ENCODE measurements at regions not wholly inside any gene's neighbourhood (a gene's known extent, or its start where the extent isn't known, plus 50 kb on each side); places are given as distances from the start of the nearest gene placed in this dataset.

GRCh38 chr1:95752515-95753381 is 518.7 kb downstream of the RWDD3 start:
- intact Hi-C loops (cut with micrococcal nuclease; ENCODE audit: unreplicated experiment) = no loop called here
- DNase-seq = no peak
- H4K20me1 ChIP-seq (ENCODE audit: insufficient read depth) = no peaks in the 10 kb centered on the region
- no peaks in the 10 kb centered on the region for H3K36me3 ChIP-seq (ENCODE audit: low read depth)
- ChIA-PET CTCF (no interaction called here), POLR2A (ENCODE audit: unreplicated experiment) (no interaction called here)
- no peaks in the 10 kb centered on the region for H3K79me2 ChIP-seq (ENCODE audit: low read depth)
- no peaks in the 10 kb centered on the region for H3F3A ChIP-seq (ENCODE audit: insufficient read depth, low read depth)
- no peak overlapping the region for H2AFZ ChIP-seq
- H3K9me3 ChIP-seq (ENCODE audit: insufficient read depth, low read depth) = no peaks in the 10 kb centered on the region
- no peak overlapping the region for H3K4me3 ChIP-seq
- no peak for TF ChIP-seq EZH2 (IDR thresholded peaks at IDR 0.05; ENCODE audit: low read depth)
- TF ChIP-seq, protein P1, sequence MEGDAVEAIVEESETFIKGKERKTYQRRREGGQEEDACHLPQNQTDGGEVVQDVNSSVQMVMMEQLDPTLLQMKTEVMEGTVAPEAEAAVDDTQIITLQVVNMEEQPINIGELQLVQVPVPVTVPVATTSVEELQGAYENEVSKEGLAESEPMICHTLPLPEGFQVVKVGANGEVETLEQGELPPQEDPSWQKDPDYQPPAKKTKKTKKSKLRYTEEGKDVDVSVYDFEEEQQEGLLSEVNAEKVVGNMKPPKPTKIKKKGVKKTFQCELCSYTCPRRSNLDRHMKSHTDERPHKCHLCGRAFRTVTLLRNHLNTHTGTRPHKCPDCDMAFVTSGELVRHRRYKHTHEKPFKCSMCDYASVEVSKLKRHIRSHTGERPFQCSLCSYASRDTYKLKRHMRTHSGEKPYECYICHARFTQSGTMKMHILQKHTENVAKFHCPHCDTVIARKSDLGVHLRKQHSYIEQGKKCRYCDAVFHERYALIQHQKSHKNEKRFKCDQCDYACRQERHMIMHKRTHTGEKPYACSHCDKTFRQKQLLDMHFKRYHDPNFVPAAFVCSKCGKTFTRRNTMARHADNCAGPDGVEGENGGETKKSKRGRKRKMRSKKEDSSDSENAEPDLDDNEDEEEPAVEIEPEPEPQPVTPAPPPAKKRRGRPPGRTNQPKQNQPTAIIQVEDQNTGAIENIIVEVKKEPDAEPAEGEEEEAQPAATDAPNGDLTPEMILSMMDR (conservative IDR thresholded peaks at IDR 0.05) = no peak
- H3K27ac ChIP-seq = no peak overlapping the region
- H3K9me2 ChIP-seq (ENCODE audit: insufficient read depth) = 0 out of 2 replicates have a peak, but pooled peaks cover 3% of the 10 kb centered on the region
- no peaks in the 10 kb centered on the region for H3K4me1 ChIP-seq (replicated peaks; ENCODE audit: insufficient read depth)
- no peak overlapping the region for H3K4me2 ChIP-seq
- BruUV-seq (replicated peaks) = no TSS peak
- no peaks in the 10 kb centered on the region for H3K27me3 ChIP-seq (ENCODE audit: insufficient read depth, low read depth)

GRCh38 chr1:95753382-95754016 is 519.5 kb downstream of the RWDD3 start:
- no peak for TF ChIP-seq EZH2 (IDR thresholded peaks at IDR 0.05; ENCODE audit: low read depth)
- TF ChIP-seq, protein P1 (conservative IDR thresholded peaks at IDR 0.05) = no peak
- Histone ChIP-seq H3F3A (ENCODE audit: insufficient read depth, low read depth) (no peaks in the 10 kb centered on the region), H3K36me3 (ENCODE audit: low read depth) (no peaks in the 10 kb centered on the region), H2AFZ (no peak overlapping the region), H3K79me2 (ENCODE audit: low read depth) (no peaks in the 10 kb centered on the region), H3K4me1 (replicated peaks; ENCODE audit: insufficient read depth) (no peaks in the 10 kb centered on the region), H3K4me3 (no peak overlapping the region), H3K27ac (no peak overlapping the region), H4K20me1 (ENCODE audit: insufficient read depth) (no peaks in the 10 kb centered on the region), H3K9me2 (ENCODE audit: insufficient read depth) (0 out of 2 replicates have a peak, but pooled peaks cover 3% of the 10 kb centered on the region), H3K4me2 (no peak overlapping the region), H3K9me3 (ENCODE audit: insufficient read depth, low read depth) (no peaks in the 10 kb centered on the region), H3K27me3 (ENCODE audit: insufficient read depth, low read depth) (no peaks in the 10 kb centered on the region)
- ChIA-PET CTCF (no interaction called here), POLR2A (ENCODE audit: unreplicated experiment) (no interaction called here)
- no peak for DNase-seq
- intact Hi-C loops (cut with micrococcal nuclease; ENCODE audit: unreplicated experiment) = no loop called here
- no TSS peak for BruUV-seq (replicated peaks)

- Histone ChIP-seq H3K9me2 (ENCODE audit: insufficient read depth) (0 out of 2 replicates have a peak, but pooled peaks cover 3% of the 10 kb centered on the region), H3K4me3 (no peak overlapping the region), H3K9me3 (ENCODE audit: insufficient read depth, low read depth) (no peaks in the 10 kb centered on the region), H3F3A (ENCODE audit: insufficient read depth, low read depth) (no peaks in the 10 kb centered on the region), H3K79me2 (ENCODE audit: low read depth) (no peaks in the 10 kb centered on the region), H2AFZ (no peak overlapping the region), H3K27me3 (ENCODE audit: insufficient read depth, low read depth) (no peaks in the 10 kb centered on the region), H3K4me1 (replicated peaks; ENCODE audit: insufficient read depth) (no peaks in the 10 kb centered on the region), H3K4me2 (no peak overlapping the region), H4K20me1 (ENCODE audit: insufficient read depth) (no peaks in the 10 kb centered on the region), H3K27ac (no peak overlapping the region), H3K36me3 (ENCODE audit: low read depth) (no peaks in the 10 kb centered on the region)
- DNase-seq = no peak
- CTCF ChIA-PET = no interaction called here
- BruUV-seq (replicated peaks) = no TSS peak
- POLR2A ChIA-PET (ENCODE audit: unreplicated experiment) = no interaction called here
- intact Hi-C loops (cut with micrococcal nuclease; ENCODE audit: unreplicated experiment) = no loop called here
- TF ChIP-seq, protein P1 (conservative IDR thresholded peaks at IDR 0.05) = no peak
- no peak for TF ChIP-seq EZH2 (IDR thresholded peaks at IDR 0.05; ENCODE audit: low read depth)
These were observed 520.4 kb downstream of the RWDD3 start for GRCh38 chr1:95754412-95754811.

Data from PC-9 (cell line).